SKM-1 treated with dmso at 0.1 percent for 144 hours (cell line): ENCODE measurements at regions not wholly inside any gene's neighbourhood (a gene's known extent, or its start where the extent isn't known, plus 50 kb on each side); places are given as distances from the start of the nearest gene placed in this dataset.

ENCODE experiments used
- DNase-seq: peaks from one replicate; lab custom pipeline; 2025; ENCODE audit not compliant: unreplicated experiment; lab: John Stamatoyannopoulos, UW

- DNase-seq = no peak
Measured at GRCh38 chr12:74794522-74794921, 256.9 kb downstream of the ATXN7L3B start.

- no peak for DNase-seq
Measured at GRCh38 chr12:74801625-74802024, 264.0 kb downstream of the ATXN7L3B start.

- no peak for DNase-seq
Measured at GRCh38 chr12:74816398-74817175, 279.0 kb downstream of the ATXN7L3B start.

- DNase-seq = no peak
Measured at GRCh38 chr12:74817499-74817898, 279.9 kb downstream of the ATXN7L3B start.

GRCh38 chr12:74818412-74818811 is 280.8 kb downstream of the ATXN7L3B start:
- DNase-seq = no peak

- no peak for DNase-seq
Measured at GRCh38 chr12:74820324-74820723, 282.7 kb downstream of the ATXN7L3B start.

GRCh38 chr12:74836567-74836966 is 298.9 kb downstream of the ATXN7L3B start:
- DNase-seq = no peak

- no peak for DNase-seq
Measured at GRCh38 chr12:74846116-74846515, 308.5 kb downstream of the ATXN7L3B start.

GRCh38 chr12:74847169-74847568 is 309.5 kb downstream of the ATXN7L3B start:
- DNase-seq = no peak

GRCh38 chr12:74848006-74848405 is 310.4 kb downstream of the ATXN7L3B start:
- no peak for DNase-seq

GRCh38 chr12:74849801-74850200 is 312.2 kb downstream of the ATXN7L3B start:
- no peak for DNase-seq

- no peak for DNase-seq
Measured at GRCh38 chr12:74871817-74872216, 334.2 kb downstream of the ATXN7L3B start.

- no peak for DNase-seq
Measured at GRCh38 chr12:74885775-74886174, 323.9 kb downstream of the KCNC2 start.

GRCh38 chr12:74889073-74889472 is 320.6 kb downstream of the KCNC2 start:
- DNase-seq = no peak

- no peak for DNase-seq
Measured at GRCh38 chr12:74889563-74890236, 319.9 kb downstream of the KCNC2 start.

- no peak for DNase-seq
Measured at GRCh38 chr12:74890237-74890599, 319.4 kb downstream of the KCNC2 start.

- no peak for DNase-seq
Measured at GRCh38 chr12:74891083-74891668, 318.5 kb downstream of the KCNC2 start.

- DNase-seq = no peak
Measured at GRCh38 chr12:74892057-74892633, 317.5 kb downstream of the KCNC2 start.

- DNase-seq = no peak
Measured at GRCh38 chr12:74896186-74896585, 313.5 kb downstream of the KCNC2 start.

GRCh38 chr12:74897425-74898211 is 312.0 kb downstream of the KCNC2 start:
- no peak for DNase-seq
